ENCODE measurements at regions not wholly inside any gene's neighbourhood (a gene's known extent, or its start where the extent isn't known, plus 50 kb on each side); places are given as distances from the start of the nearest gene placed in this dataset.
A peak's percentile ranks its signal among the peaks of the same experiment; 100 is the strongest.

GRCh38 chr9:27752069-27752468 lies 178.8 kb upstream of the C9orf72 start:
- no peak for DNase-seq

- DNase-seq = no peak
Observed at GRCh38 chr9:27755846-27756245, 182.6 kb upstream of the C9orf72 start.

GRCh38 chr9:27756418-27756817 lies 183.1 kb upstream of the C9orf72 start:
- DNase-seq = no peak

- DNase-seq = no peak
Observed at GRCh38 chr9:27763831-27764230, 190.6 kb upstream of the C9orf72 start.

- DNase-seq = no peak
Observed at GRCh38 chr9:27765266-27766072, 192.2 kb upstream of the C9orf72 start.

- no peak for DNase-seq
Observed at GRCh38 chr9:27766073-27766835, 193.0 kb upstream of the C9orf72 start.

GRCh38 chr9:27768781-27769180 lies 195.5 kb upstream of the C9orf72 start:
- no peak for DNase-seq

GRCh38 chr9:27770541-27770940 lies 197.3 kb upstream of the C9orf72 start:
- no peak for DNase-seq

GRCh38 chr9:27771803-27772545 lies 198.7 kb upstream of the C9orf72 start:
- DNase-seq = peak in 1 of 4 experiments; percentile 4

GRCh38 chr9:27784847-27785713 lies 211.8 kb upstream of the C9orf72 start:
- peak; percentile 54 to 81 (median 71) for DNase-seq

GRCh38 chr9:27785714-27786100 lies 212.4 kb upstream of the C9orf72 start:
- DNase-seq = peak; percentile 36 to 82 (median 61)

- DNase-seq = peak; percentile 43 to 82 (median 73)
Observed at GRCh38 chr9:27787891-27788290, 214.6 kb upstream of the C9orf72 start.

GRCh38 chr9:27791311-27791710 lies 218.0 kb upstream of the C9orf72 start:
- DNase-seq = no peak

- no peak for DNase-seq
Observed at GRCh38 chr9:27792971-27793689, 219.8 kb upstream of the C9orf72 start.

- DNase-seq = no peak
Observed at GRCh38 chr9:27799326-27799725, 226.0 kb upstream of the C9orf72 start.

GRCh38 chr9:27800159-27800558 lies 226.9 kb upstream of the C9orf72 start:
- DNase-seq = peak in 1 of 4 experiments; percentile 3

- no peak for DNase-seq
Observed at GRCh38 chr9:27800692-27801370, 227.6 kb upstream of the C9orf72 start.

- peak in 1 of 4 experiments; percentile 2 for DNase-seq
Observed at GRCh38 chr9:27801545-27801944, 228.3 kb upstream of the C9orf72 start.

- DNase-seq = no peak
Observed at GRCh38 chr9:27802418-27802817, 229.1 kb upstream of the C9orf72 start.

- no peak for DNase-seq
Observed at GRCh38 chr9:27808864-27809263, 235.6 kb upstream of the C9orf72 start.

- DNase-seq = no peak
Observed at GRCh38 chr9:27817747-27818146, 244.5 kb upstream of the C9orf72 start.

All from suppressor macrophage (primary cell).